Fibroblast of lung (primary cell): ENCODE measurements at regions not wholly inside any gene's neighbourhood (a gene's known extent, or its start where the extent isn't known, plus 50 kb on each side); places are given as distances from the start of the nearest gene placed in this dataset.

ENCODE experiments used
- DNase-seq, 2 donors: peaks; one replicate each; pipeline versions ENCODE4 v3.0.0 to v3.0.0-alpha.2; 2010; ENCODE audit warnings: low read depth in 2 of 2
- H2AFZ ChIP-seq: 2 replicates; pipeline ENCODE4 v1.5.1; 2012; ENCODE audit warnings: low read length, control low read depth, inconsistent platforms
- H3K27ac ChIP-seq: 2 replicates; pipeline ENCODE4 v1.5.1; 2011; ENCODE audit warnings: low read length, control low read depth; ENCODE audit not compliant: insufficient read depth
- H3K27me3 ChIP-seq: 2 replicates; pipeline ENCODE4 v1.5.1; 2011; ENCODE audit warnings: mild to moderate bottlenecking, low read length; ENCODE audit not compliant: control insufficient read depth, insufficient read depth
- H3K36me3 ChIP-seq: 2 replicates; pipeline ENCODE4 v1.5.1; 2011; ENCODE audit warnings: low read length; ENCODE audit not compliant: control insufficient read depth, insufficient read depth
- H3K4me1 ChIP-seq: 2 replicates; pipeline ENCODE4 v1.5.1; 2011; ENCODE audit warnings: low read length; ENCODE audit not compliant: control insufficient read depth, insufficient read depth; ENCODE audit errors: extremely low read depth
- H3K4me2 ChIP-seq: 2 replicates; pipeline ENCODE4 v1.5.1; 2011; ENCODE audit warnings: low read length, control low read depth; ENCODE audit not compliant: insufficient read depth; ENCODE audit errors: extremely low read depth
- H3K4me3 ChIP-seq, 4 experiments: fragments of 200-600 bp in 1 of 4; sonication (generic) in 1 of 4; replicated peaks in 1 of 4; 2 replicates each; pipeline ENCODE4 v1.5.1; 2011 to 2016; ENCODE audit warnings: low read length in 4 of 4, low read depth in 3 of 4, mild to moderate bottlenecking in 3 of 4, control low read depth in 2 of 4, inconsistent platforms in 1 of 4, mixed read lengths in 1 of 4; ENCODE audit not compliant: insufficient read depth in 1 of 4; ENCODE audit errors: control extremely low read depth in 1 of 4
- H3K79me2 ChIP-seq: 2 replicates; pipeline ENCODE4 v1.5.1; 2012; ENCODE audit warnings: mild to moderate bottlenecking, low read length, inconsistent platforms; ENCODE audit not compliant: control insufficient read depth, insufficient read depth
- H3K9ac ChIP-seq: 2 replicates; pipeline ENCODE4 v1.5.1; 2011; ENCODE audit warnings: mild to moderate bottlenecking, low read length, control low read depth; ENCODE audit not compliant: insufficient read depth
- H3K9me3 ChIP-seq: 2 replicates; pipeline ENCODE4 v1.5.1; 2012; ENCODE audit warnings: low read depth, low read length; ENCODE audit not compliant: control insufficient read depth, insufficient read depth
- H4K20me1 ChIP-seq: 2 replicates; pipeline ENCODE4 v1.5.1; 2011; ENCODE audit warnings: low read length; ENCODE audit not compliant: control insufficient read depth, insufficient read depth; ENCODE audit errors: extremely low read depth
- EZH2 ChIP-seq: IDR thresholded peaks from 2 replicates; pipeline ENCODE4 v1.5.1; 2012; ENCODE audit warnings: low read length, control low read depth, mild to moderate bottlenecking; ENCODE audit errors: missing control alignments
- TF ChIP-seq, protein P1 (sequence below), 2 donors: IDR thresholded peaks in 1 of 2; conservative IDR thresholded peaks in 1 of 2; 1 replicate in 1 of 2; 2 replicates in 1 of 2; pipeline ENCODE4 v1.5.1; 2011 to 2012; ENCODE audit warnings: low read length in 2 of 2, control low read depth in 1 of 2, inconsistent platforms in 1 of 2, low read depth in 1 of 2, mild to moderate bottlenecking in 1 of 2

DNA sequence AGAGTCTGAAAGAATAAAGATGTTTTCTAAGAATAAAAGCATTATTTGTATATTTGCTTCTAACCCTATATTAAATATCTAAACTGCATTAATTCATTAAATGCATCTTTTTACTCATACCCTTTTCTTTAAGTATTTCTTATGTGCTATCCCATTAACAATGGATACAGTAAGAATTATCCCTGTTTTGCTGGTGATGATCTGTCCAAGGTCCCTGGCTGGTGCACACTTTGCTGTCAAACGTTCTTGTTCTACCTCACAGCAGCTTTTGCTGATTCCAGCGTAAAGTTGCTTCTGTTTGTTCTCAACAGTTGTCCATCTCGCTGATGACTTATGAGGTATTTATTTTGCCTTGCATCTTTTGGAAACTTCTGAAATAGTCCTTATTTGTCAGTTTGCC, 504.0 kb downstream of the PLCL1 start:
- TF ChIP-seq, protein P1, sequence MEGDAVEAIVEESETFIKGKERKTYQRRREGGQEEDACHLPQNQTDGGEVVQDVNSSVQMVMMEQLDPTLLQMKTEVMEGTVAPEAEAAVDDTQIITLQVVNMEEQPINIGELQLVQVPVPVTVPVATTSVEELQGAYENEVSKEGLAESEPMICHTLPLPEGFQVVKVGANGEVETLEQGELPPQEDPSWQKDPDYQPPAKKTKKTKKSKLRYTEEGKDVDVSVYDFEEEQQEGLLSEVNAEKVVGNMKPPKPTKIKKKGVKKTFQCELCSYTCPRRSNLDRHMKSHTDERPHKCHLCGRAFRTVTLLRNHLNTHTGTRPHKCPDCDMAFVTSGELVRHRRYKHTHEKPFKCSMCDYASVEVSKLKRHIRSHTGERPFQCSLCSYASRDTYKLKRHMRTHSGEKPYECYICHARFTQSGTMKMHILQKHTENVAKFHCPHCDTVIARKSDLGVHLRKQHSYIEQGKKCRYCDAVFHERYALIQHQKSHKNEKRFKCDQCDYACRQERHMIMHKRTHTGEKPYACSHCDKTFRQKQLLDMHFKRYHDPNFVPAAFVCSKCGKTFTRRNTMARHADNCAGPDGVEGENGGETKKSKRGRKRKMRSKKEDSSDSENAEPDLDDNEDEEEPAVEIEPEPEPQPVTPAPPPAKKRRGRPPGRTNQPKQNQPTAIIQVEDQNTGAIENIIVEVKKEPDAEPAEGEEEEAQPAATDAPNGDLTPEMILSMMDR (conservative IDR thresholded peaks at IDR 0.05 in 1 of 2, IDR thresholded peaks at IDR 0.05 in 1 of 2; ENCODE audit: low read depth in 1 of 2, low read length in 2 of 2) = no peak
- no peak for TF ChIP-seq EZH2

DNA sequence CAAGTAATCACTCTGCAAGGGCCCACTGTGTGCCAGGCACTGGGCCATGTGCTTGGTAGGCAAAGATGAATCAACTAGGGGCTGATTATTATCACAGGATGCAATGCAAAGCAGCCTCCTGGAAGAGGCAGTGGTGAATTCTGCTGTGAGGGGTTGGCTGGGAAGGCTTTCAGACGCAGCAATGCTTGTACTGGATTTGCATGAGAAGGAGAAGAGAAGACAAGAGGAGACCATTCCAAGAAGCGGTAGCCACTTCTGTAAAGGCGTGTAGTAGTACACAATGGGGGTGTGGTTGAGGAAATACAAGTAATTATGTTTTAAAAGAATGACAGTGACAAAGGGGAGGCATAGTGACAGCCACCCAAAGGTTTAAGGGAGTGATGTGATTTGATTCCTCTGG, 502.7 kb downstream of the PLCL1 start:
- Histone ChIP-seq H2AFZ (no peak overlapping the region), H3K9ac (no peak overlapping the region), H3K4me1 (no peaks in the 10 kb centered on the region)

More for the DNA sequence above, 504.0 kb downstream of the PLCL1 start:
- no peaks in the 10 kb centered on the region for H3K79me2 ChIP-seq
- no peak overlapping the region for H3K9ac ChIP-seq
- no peaks in the 10 kb centered on the region for H3K27me3 ChIP-seq
- H3K4me1 ChIP-seq = no peaks in the 10 kb centered on the region
- no peaks in the 10 kb centered on the region for H3K36me3 ChIP-seq
- no peak overlapping the region for H2AFZ ChIP-seq
- H3K4me2 ChIP-seq = no peak overlapping the region
- no peak for DNase-seq
- H3K9me3 ChIP-seq = no peaks in the 10 kb centered on the region
- H3K27ac ChIP-seq = no peak overlapping the region
- no peak overlapping the region for H3K4me3 ChIP-seq
- no peaks in the 10 kb centered on the region for H4K20me1 ChIP-seq

DNA sequence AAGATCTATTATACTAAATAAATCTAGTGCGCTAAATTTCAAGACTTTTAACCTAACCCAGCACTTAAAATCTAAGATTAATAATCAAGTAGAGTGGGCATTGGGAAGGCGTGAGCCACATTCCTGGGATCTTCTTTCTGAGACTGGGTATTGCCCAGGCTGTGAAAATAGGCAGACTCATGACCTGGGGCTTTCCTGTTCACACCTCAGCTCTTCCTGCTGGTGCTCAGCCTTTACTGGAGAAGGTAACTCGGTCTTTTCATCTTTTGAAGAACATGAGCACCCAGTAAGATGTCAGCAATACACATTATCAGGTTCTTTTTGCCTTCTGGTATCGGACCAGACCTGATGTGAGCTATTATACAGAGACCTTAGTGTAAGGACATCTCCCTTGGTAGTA, 500.5 kb downstream of the PLCL1 start:
- no peaks in the 10 kb centered on the region for H3K4me1 ChIP-seq
- no peaks in the 10 kb centered on the region for H3K79me2 ChIP-seq
- no peak overlapping the region for H3K4me3 ChIP-seq
- H2AFZ ChIP-seq = no peak overlapping the region
- TF ChIP-seq, protein P1 (conservative IDR thresholded peaks at IDR 0.05 in 1 of 2, IDR thresholded peaks at IDR 0.05 in 1 of 2; ENCODE audit: low read depth in 1 of 2, low read length in 2 of 2) = no peak
- TF ChIP-seq EZH2 = no peak
- no peaks in the 10 kb centered on the region for H3K36me3 ChIP-seq
- no peaks in the 10 kb centered on the region for H3K27me3 ChIP-seq
- H3K4me2 ChIP-seq = no peak overlapping the region
- DNase-seq = no peak
- H4K20me1 ChIP-seq = no peaks in the 10 kb centered on the region
- H3K9me3 ChIP-seq = no peaks in the 10 kb centered on the region
- no peak overlapping the region for H3K27ac ChIP-seq
- H3K9ac ChIP-seq = no peak overlapping the region

More for the DNA sequence above, 502.7 kb downstream of the PLCL1 start:
- Histone ChIP-seq H3K4me2 (no peak overlapping the region), H4K20me1 (no peaks in the 10 kb centered on the region), H3K36me3 (no peaks in the 10 kb centered on the region), H3K79me2 (no peaks in the 10 kb centered on the region), H3K4me3 (no peak overlapping the region), H3K27ac (no peak overlapping the region), H3K27me3 (no peaks in the 10 kb centered on the region), H3K9me3 (no peaks in the 10 kb centered on the region)
- DNase-seq = no peak
- TF ChIP-seq, protein P1 (conservative IDR thresholded peaks at IDR 0.05 in 1 of 2, IDR thresholded peaks at IDR 0.05 in 1 of 2; ENCODE audit: low read depth in 1 of 2, low read length in 2 of 2) = no peak
- no peak for TF ChIP-seq EZH2
